ENCODE measurements at regions not wholly inside any gene's neighbourhood (a gene's known extent, or its start where the extent isn't known, plus 50 kb on each side); places are given as distances from the start of the nearest gene placed in this dataset.

GRCh38 chr3:10585945-10586344 is 80.6 kb upstream of the ATP2B2 start:
- no peak for DNase-seq

GRCh38 chr3:10594915-10595314 is 89.5 kb upstream of the ATP2B2 start:
- DNase-seq: peak; percentile 16 to 50

- DNase-seq: no peak
Measured at GRCh38 chr3:10596746-10597448, 91.5 kb upstream of the ATP2B2 start.

GRCh38 chr3:10597733-10598132 is 92.3 kb upstream of the ATP2B2 start:
- DNase-seq: no peak

GRCh38 chr3:10599017-10599416 is 93.6 kb upstream of the ATP2B2 start:
- no peak for DNase-seq

GRCh38 chr3:10599444-10599843 is 94.1 kb upstream of the ATP2B2 start:
- DNase-seq: no peak

GRCh38 chr3:10600296-10600714 is 94.9 kb upstream of the ATP2B2 start:
- no peak for DNase-seq

- no peak for DNase-seq
Measured at GRCh38 chr3:10600726-10601125, 95.3 kb upstream of the ATP2B2 start.

- no peak for DNase-seq
Measured at GRCh38 chr3:10601151-10601856, 95.9 kb upstream of the ATP2B2 start.

GRCh38 chr3:10601857-10602230 is 96.5 kb upstream of the ATP2B2 start:
- DNase-seq: no peak

GRCh38 chr3:10602271-10602670 is 96.9 kb upstream of the ATP2B2 start:
- no peak for DNase-seq

- DNase-seq: no peak
Measured at GRCh38 chr3:10602769-10603768, 97.7 kb upstream of the ATP2B2 start.

GRCh38 chr3:10609134-10609533 is 103.7 kb upstream of the ATP2B2 start:
- no peak for DNase-seq

GRCh38 chr3:10614168-10614567 is 108.8 kb upstream of the ATP2B2 start:
- no peak for DNase-seq

GRCh38 chr3:10615715-10616114 is 110.3 kb upstream of the ATP2B2 start:
- DNase-seq: no peak

GRCh38 chr3:10616321-10616720 is 110.9 kb upstream of the ATP2B2 start:
- no peak for DNase-seq

GRCh38 chr3:10619989-10620832 is 114.8 kb upstream of the ATP2B2 start:
- DNase-seq: no peak

GRCh38 chr3:10620833-10621082 is 115.4 kb upstream of the ATP2B2 start:
- no peak for DNase-seq

- DNase-seq: no peak
Measured at GRCh38 chr3:10623578-10624275, 118.3 kb upstream of the ATP2B2 start.

GRCh38 chr3:10625323-10625722 is 119.9 kb upstream of the ATP2B2 start:
- no peak for DNase-seq

GRCh38 chr3:10627884-10628572 is 122.6 kb upstream of the ATP2B2 start:
- no peak for DNase-seq

All from inflammatory macrophage treated with lipopolysaccharide for 1 hour (primary cell).